ENCODE measurements at regions not wholly inside any gene's neighbourhood (a gene's known extent, or its start where the extent isn't known, plus 50 kb on each side); places are given as distances from the start of the nearest gene placed in this dataset.

- peak; percentile 15 for DNase-seq
These were observed 123.8 kb upstream of the RET start for GRCh38 chr10:42952931-42953683.

GRCh38 chr10:42953684-42954674, 122.9 kb upstream of the RET start:
- DNase-seq: peak; percentile 10

GRCh38 chr10:42954766-42955492, 121.9 kb upstream of the RET start:
- DNase-seq: peak; percentile 4

- no peak for DNase-seq
These were observed 121.4 kb upstream of the RET start for GRCh38 chr10:42955493-42955889.

GRCh38 chr10:42956045-42956444, 120.8 kb upstream of the RET start:
- no peak for DNase-seq

GRCh38 chr10:42958142-42958868, 118.6 kb upstream of the RET start:
- peak; percentile 20 for DNase-seq

GRCh38 chr10:42959833-42960232, 117.0 kb upstream of the RET start:
- peak; percentile 4 for DNase-seq

GRCh38 chr10:42960491-42960990, 116.3 kb upstream of the RET start:
- DNase-seq: peak; percentile 18

- DNase-seq: peak; percentile 7
These were observed 115.7 kb upstream of the RET start for GRCh38 chr10:42960991-42961795.

- DNase-seq: peak; percentile 7
These were observed 115.1 kb upstream of the RET start for GRCh38 chr10:42961796-42962109.

- DNase-seq: peak; percentile 15
These were observed 114.6 kb upstream of the RET start for GRCh38 chr10:42962110-42962901.

GRCh38 chr10:42962902-42963231, 114.0 kb upstream of the RET start:
- DNase-seq: peak; percentile 7

GRCh38 chr10:42963312-42963711, 113.6 kb upstream of the RET start:
- peak; percentile 7 for DNase-seq

GRCh38 chr10:42969147-42969546, 107.7 kb upstream of the RET start:
- DNase-seq: peak; percentile 0

- DNase-seq: no peak
These were observed 107.0 kb upstream of the RET start for GRCh38 chr10:42969909-42970308.

GRCh38 chr10:42970451-42971250, 106.2 kb upstream of the RET start:
- peak; percentile 9 for DNase-seq

- peak; percentile 19 for DNase-seq
These were observed 105.6 kb upstream of the RET start for GRCh38 chr10:42971251-42971599.

GRCh38 chr10:42972946-42973345, 103.9 kb upstream of the RET start:
- no peak for DNase-seq

GRCh38 chr10:42973411-42973810, 103.5 kb upstream of the RET start:
- DNase-seq: peak; percentile 11
